ENCODE measurements at regions not wholly inside any gene's neighbourhood (a gene's known extent, or its start where the extent isn't known, plus 50 kb on each side); places are given as distances from the start of the nearest gene placed in this dataset.
"Not testable (repeated sequence)": the region's sequence is repeated elsewhere in the genome, so short reads cannot be mapped to it uniquely, and the experiment has no call there.

DNA sequence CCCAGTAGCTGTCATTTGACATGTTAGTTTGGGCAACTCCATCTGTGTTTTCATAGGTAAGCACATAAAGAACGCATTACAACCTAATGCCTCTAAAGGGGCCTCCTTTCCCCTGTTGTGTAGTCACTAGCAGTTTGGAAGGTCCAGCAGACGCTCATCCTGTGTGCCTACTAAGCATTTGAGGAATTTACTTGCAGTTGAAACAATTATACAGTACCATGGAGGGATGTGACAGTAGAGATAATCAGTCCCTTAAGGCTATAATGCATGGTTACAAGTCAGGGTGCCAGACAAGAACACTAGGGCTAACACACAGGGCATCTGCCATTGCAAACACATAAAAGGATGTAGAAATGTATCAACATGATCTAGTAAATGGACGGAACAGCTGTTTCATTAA is 138.3 kb downstream of the PCDH10 start:
- no peak for ATAC-seq
- ChIA-PET POLR2A (no interaction called here), CTCF (no interaction called here)
- no peaks in the 10 kb centered on the region for H3K36me3 Mint-ChIP-seq (ENCODE audit: low read depth)
- no peaks in the 10 kb centered on the region for H3K9me3 Mint-ChIP-seq (ENCODE audit: insufficient read depth)
- no peak overlapping the region for H3K27ac Mint-ChIP-seq
- no peak for DNase-seq
- H3K27me3 Mint-ChIP-seq (ENCODE audit: low read depth) = no peaks in the 10 kb centered on the region
- no peaks in the 10 kb centered on the region for H3K4me1 Mint-ChIP-seq (ENCODE audit: low read depth)
- no peak overlapping the region for H3K4me3 Mint-ChIP-seq

DNA sequence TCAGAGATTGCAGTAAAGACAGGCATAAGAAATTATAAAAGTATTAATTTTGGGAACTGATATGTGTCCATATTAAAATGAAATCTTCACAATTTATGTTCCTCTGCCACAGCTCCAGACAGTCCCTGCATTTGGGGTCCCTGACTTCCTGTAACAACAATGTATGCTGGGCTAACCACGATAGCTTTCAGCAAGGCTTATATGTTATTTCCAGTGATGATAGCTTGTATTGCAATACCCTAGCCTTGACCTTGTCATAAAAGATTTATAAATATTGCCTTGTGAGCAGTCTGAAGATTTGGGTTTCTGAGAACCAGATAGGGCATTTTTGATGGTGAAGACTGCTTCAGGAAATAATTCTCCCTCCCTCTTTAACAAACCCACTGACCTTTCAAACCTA is 129.5 kb downstream of the PCDH10 start:
- ChIA-PET POLR2A (no interaction called here), CTCF (no interaction called here)
- Mint-ChIP-seq H3K27ac (no peak overlapping the region), H3K9me3 (ENCODE audit: insufficient read depth) (peaks cover 9% of the 10 kb centered on the region), H3K4me3 (no peak overlapping the region), H3K36me3 (ENCODE audit: low read depth) (no peaks in the 10 kb centered on the region), H3K4me1 (ENCODE audit: low read depth) (no peaks in the 10 kb centered on the region), H3K27me3 (ENCODE audit: low read depth) (no peaks in the 10 kb centered on the region)
- ATAC-seq (no peak), DNase-seq (no peak)

DNA sequence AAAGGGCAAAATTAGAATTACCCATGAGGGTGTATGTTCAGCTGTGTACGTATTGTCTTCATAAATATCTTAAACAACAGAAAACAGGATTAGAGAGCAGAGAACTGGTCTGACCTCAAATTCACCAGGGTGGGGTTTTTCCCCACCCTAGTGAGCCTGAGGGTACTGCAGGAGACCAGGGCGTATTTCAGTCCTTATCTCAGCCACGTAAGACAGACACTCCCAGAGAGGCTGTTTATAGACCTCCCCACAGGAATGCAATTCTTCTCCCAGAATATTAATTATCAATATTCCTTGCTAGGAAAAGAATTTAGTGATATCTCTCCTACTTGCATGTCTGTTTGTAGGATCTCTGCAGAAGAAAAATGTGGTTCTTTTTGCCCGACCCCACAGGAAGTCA is 128.8 kb downstream of the PCDH10 start:
- H3K9me3 Mint-ChIP-seq (ENCODE audit: insufficient read depth); H3K27ac Mint-ChIP-seq; H3K4me3 Mint-ChIP-seq; DNase-seq; H3K4me1 Mint-ChIP-seq (ENCODE audit: low read depth); POLR2A ChIA-PET; H3K36me3 Mint-ChIP-seq (ENCODE audit: low read depth); H3K27me3 Mint-ChIP-seq (ENCODE audit: low read depth); ATAC-seq; CTCF ChIA-PET: not testable (repeated sequence)

DNA sequence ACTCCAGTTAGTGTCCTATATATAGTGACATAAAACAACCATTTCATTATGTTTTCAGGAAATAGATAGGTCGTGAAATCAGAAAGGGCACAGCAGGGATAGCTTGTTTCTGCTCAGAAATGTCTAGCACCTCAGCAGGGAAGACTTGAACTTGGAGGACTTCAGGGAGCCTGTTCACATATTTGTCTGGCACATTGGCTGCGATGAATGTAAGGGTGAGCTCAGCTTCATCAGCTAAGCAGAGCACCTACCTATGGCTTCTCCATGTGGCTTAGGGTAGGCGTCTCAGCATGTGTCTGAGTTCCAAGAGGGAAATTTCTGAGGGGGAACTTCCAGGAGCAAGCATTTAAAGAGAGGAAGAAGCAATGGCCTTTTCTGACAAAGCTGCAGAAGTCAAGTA is 126.2 kb downstream of the PCDH10 start:
- CTCF ChIA-PET = no interaction called here
- H3K27ac Mint-ChIP-seq = no peak overlapping the region
- no peak overlapping the region for H3K4me3 Mint-ChIP-seq
- no peaks in the 10 kb centered on the region for H3K27me3 Mint-ChIP-seq (ENCODE audit: low read depth)
- peaks cover 9% of the 10 kb centered on the region for H3K9me3 Mint-ChIP-seq (ENCODE audit: insufficient read depth)
- no peaks in the 10 kb centered on the region for H3K36me3 Mint-ChIP-seq (ENCODE audit: low read depth)
- POLR2A ChIA-PET = no interaction called here
- no peak for DNase-seq
- no peak for ATAC-seq
- H3K4me1 Mint-ChIP-seq (ENCODE audit: low read depth) = no peaks in the 10 kb centered on the region

DNA sequence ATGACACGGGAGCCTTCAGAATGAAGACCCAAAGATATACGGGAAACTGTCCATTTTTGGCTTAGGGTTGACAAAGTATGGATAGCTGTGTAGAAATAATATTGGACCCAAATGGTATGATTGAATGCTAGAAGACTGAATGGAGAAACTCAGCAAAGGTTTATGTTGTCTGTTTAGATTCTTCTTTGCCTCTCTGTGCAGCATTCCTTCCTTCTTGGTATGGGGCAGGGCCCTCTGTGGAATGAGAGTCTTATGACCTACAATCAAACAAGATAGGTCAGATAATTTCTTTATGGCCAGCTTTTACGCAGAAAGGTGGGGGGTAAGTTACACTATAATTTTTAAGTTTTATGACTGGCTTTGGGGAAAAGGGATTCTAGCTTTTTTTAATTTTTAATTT is 124.3 kb downstream of the PCDH10 start:
- H3K27me3 Mint-ChIP-seq (ENCODE audit: low read depth) = no peaks in the 10 kb centered on the region

DNA sequence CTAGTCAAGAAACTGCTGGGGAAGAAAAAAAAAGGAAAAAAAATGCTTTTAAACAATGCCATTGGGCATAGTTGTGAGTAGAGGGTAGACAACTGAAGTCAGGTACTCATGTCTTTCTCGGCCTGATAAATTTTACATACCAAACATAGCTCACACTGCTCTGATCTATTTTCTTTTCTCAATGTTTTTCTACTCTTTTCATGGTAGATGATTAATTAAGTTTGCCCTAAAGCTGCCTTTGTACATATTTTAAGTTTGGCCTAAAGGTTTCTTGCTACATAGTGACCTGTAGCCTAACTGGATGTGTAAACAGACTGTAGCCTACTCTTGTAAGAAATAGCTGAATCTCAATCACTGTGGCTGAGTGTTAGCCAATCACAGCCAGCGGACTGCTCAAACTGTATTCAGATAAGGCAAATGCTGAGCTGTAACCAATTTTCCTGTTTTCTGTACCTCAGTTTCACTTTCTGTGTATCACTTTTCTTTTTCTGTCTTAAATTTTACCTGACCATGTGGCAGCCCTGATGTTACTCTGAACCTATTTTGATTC is 121.0 kb downstream of the PCDH10 start:
- H3K4me3 Mint-ChIP-seq = no peak overlapping the region
- ChIA-PET POLR2A (no interaction called here), CTCF (no interaction called here)
- H3K36me3 Mint-ChIP-seq (ENCODE audit: low read depth) = no peaks in the 10 kb centered on the region
- ATAC-seq (no peak), DNase-seq (no peak)
- H3K27ac Mint-ChIP-seq = no peak overlapping the region
- no peaks in the 10 kb centered on the region for H3K4me1 Mint-ChIP-seq (ENCODE audit: low read depth)
- H3K27me3 Mint-ChIP-seq (ENCODE audit: low read depth) = no peaks in the 10 kb centered on the region
- no peaks in the 10 kb centered on the region for H3K9me3 Mint-ChIP-seq (ENCODE audit: insufficient read depth)

More for the DNA sequence above, 124.3 kb downstream of the PCDH10 start:
- DNase-seq (no peak), ATAC-seq (no peak)
- Mint-ChIP-seq H3K4me1 (ENCODE audit: low read depth) (no peaks in the 10 kb centered on the region), H3K4me3 (no peak overlapping the region), H3K9me3 (ENCODE audit: insufficient read depth) (peaks cover 4% of the 10 kb centered on the region), H3K36me3 (ENCODE audit: low read depth) (no peaks in the 10 kb centered on the region), H3K27ac (no peak overlapping the region)
- CTCF ChIA-PET = no interaction called here
- POLR2A ChIA-PET = no interaction called here

DNA sequence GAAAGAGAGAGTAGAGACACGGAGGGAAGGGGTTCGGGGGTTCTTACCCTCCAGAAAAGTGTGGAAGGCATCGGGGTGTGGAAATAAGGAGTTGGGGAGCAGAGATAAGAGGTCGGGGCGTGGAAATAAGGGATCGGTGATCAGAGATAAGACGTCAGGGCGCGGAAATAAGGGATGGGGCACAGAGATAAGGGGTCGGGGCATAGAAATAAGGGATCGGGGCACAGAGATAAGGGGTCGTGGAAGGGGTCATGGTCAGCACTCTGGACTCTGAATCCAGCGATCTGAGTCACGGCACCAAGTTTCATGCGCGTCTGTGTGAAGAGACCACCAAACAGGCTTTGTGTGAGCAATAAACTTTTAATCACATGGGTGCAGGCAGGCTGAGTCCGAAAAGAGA is 119.1 kb downstream of the PCDH10 start:
- H3K4me1 Mint-ChIP-seq (ENCODE audit: low read depth) = no peaks in the 10 kb centered on the region
- H3K36me3 Mint-ChIP-seq (ENCODE audit: low read depth) = no peaks in the 10 kb centered on the region
- DNase-seq (no peak), ATAC-seq (no peak)
- no peaks in the 10 kb centered on the region for H3K27me3 Mint-ChIP-seq (ENCODE audit: low read depth)
- ChIA-PET POLR2A (no interaction called here), CTCF (no interaction called here)
- no peak overlapping the region for H3K4me3 Mint-ChIP-seq
- no peak overlapping the region for H3K27ac Mint-ChIP-seq
- no peaks in the 10 kb centered on the region for H3K9me3 Mint-ChIP-seq (ENCODE audit: insufficient read depth)

DNA sequence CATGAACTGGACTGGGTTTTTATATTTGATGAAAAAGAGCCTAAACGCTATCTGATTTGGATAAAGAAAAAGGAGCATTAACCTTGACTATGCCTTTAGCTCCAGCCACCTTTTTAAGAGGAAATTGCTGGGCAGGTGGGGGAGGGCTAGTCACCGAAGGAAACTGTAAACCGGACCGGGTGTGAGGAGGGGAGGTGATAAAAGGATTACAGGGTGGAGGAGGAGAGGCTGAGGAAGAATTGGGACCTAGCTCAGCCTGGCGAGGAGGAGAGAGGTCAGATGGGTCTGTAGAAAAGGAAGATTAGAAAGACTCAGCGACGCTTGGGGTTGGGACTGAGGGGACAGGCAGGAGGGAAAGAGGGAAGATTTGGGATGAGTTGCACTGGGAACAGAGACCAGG is 118.4 kb downstream of the PCDH10 start:
- DNase-seq; H3K36me3 Mint-ChIP-seq (ENCODE audit: low read depth); CTCF ChIA-PET; ATAC-seq; H3K9me3 Mint-ChIP-seq (ENCODE audit: insufficient read depth); H3K4me1 Mint-ChIP-seq (ENCODE audit: low read depth); H3K27me3 Mint-ChIP-seq (ENCODE audit: low read depth); POLR2A ChIA-PET; H3K27ac Mint-ChIP-seq; H3K4me3 Mint-ChIP-seq: not testable (repeated sequence)

DNA sequence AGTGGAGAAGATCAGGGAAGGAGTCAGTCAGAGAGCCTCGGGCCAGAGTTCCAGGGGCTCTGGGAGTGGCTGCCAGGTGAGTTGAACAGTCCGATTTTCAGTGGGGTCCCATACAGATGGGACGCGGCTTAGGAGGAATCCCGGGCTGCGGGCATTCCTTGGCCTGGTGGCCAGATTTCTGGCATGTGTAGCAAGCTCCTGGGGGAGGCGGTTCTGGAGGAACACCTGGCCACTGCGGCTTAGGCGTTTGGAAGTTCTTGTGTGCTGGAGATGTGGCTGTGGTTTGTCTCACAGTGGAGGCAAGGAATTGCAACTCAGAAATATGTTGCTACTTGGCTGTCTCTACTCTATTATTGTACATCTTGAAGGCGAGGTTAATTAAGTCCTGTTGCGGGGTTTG is 117.9 kb downstream of the PCDH10 start:
- H3K36me3 Mint-ChIP-seq (ENCODE audit: low read depth); CTCF ChIA-PET; DNase-seq; H3K4me1 Mint-ChIP-seq (ENCODE audit: low read depth); ATAC-seq; H3K4me3 Mint-ChIP-seq; H3K27me3 Mint-ChIP-seq (ENCODE audit: low read depth); H3K27ac Mint-ChIP-seq; POLR2A ChIA-PET; H3K9me3 Mint-ChIP-seq (ENCODE audit: insufficient read depth): not testable (repeated sequence)

DNA sequence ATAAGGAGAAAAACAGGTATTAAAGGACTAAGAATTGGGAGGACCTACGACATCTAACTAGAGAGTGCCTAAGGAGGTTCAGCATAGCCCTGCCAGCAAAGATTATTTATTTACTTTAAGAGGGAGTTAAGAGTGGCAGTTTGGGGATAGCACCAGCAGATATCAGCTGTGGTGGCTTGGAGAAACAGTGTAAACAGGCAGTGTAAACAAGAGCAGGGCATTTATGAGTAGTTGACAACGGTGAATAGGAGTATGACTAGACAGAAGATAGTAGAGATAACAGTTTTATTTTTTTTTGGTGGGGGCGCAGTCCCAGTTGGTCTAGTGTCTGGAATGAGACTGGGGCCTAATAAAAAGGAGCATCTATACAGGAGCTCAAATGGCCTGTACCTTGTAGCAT is 115.2 kb downstream of the PCDH10 start:
- ATAC-seq; H3K27me3 Mint-ChIP-seq (ENCODE audit: low read depth); DNase-seq; H3K36me3 Mint-ChIP-seq (ENCODE audit: low read depth); H3K4me3 Mint-ChIP-seq; CTCF ChIA-PET; H3K4me1 Mint-ChIP-seq (ENCODE audit: low read depth); POLR2A ChIA-PET; H3K27ac Mint-ChIP-seq; H3K9me3 Mint-ChIP-seq (ENCODE audit: insufficient read depth): not testable (repeated sequence)

DNA sequence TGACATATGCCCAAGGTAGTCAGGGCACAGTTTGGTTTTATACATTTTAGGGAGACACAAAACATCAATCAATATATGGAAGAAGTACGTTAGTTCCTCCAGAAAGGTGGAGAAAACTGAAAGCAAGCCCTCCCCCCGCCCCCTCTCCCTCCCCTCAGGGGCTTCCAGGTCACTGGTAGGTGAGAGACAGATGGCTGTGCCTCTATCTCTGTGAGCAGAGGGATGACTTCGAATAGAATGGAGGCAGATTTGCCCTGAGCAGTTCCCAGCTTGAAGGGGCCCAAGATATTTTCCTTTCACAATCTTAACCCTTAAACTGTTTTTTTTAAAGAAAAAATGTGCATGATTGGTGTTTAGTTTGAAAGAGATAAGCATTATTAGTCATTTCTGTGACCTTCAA is 114.0 kb downstream of the PCDH10 start:
- H3K27me3 Mint-ChIP-seq (ENCODE audit: low read depth) = no peaks in the 10 kb centered on the region
- no peak for ATAC-seq
- no peaks in the 10 kb centered on the region for H3K36me3 Mint-ChIP-seq (ENCODE audit: low read depth)
- CTCF ChIA-PET = no interaction called here
- H3K9me3 Mint-ChIP-seq (ENCODE audit: insufficient read depth) = no peaks in the 10 kb centered on the region
- H3K4me1 Mint-ChIP-seq (ENCODE audit: low read depth) = no peaks in the 10 kb centered on the region
- no peak for DNase-seq
- no peak overlapping the region for H3K27ac Mint-ChIP-seq
- H3K4me3 Mint-ChIP-seq = no peak overlapping the region
- POLR2A ChIA-PET = no interaction called here

DNA sequence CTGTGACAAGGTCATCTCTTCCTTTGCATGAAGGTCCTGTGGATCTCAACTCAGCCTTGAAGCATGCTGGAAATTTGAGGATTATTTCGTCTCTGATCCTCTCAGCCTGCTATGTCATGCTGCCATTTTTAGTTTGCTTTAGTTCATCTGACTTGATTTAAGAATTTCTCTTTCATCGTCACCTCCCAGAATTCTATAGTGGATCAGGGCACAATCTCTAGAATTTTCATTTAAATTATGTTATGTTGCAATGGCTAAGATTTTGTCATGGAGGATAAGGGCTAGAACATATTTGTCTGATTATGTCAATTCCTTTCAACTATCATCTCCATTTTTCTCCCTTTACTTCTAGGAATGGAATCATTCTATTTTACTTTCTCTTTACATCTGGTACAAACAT is 98.8 kb downstream of the PCDH10 start:
- H3K27ac Mint-ChIP-seq = no peak overlapping the region
- ChIA-PET POLR2A (no interaction called here), CTCF (no interaction called here)
- DNase-seq (no peak), ATAC-seq (no peak)
- H3K36me3 Mint-ChIP-seq (ENCODE audit: low read depth) = no peaks in the 10 kb centered on the region
- no peaks in the 10 kb centered on the region for H3K4me1 Mint-ChIP-seq (ENCODE audit: low read depth)
- no peaks in the 10 kb centered on the region for H3K27me3 Mint-ChIP-seq (ENCODE audit: low read depth)
- no peak overlapping the region for H3K4me3 Mint-ChIP-seq
- H3K9me3 Mint-ChIP-seq (ENCODE audit: insufficient read depth) = no peaks in the 10 kb centered on the region

DNA sequence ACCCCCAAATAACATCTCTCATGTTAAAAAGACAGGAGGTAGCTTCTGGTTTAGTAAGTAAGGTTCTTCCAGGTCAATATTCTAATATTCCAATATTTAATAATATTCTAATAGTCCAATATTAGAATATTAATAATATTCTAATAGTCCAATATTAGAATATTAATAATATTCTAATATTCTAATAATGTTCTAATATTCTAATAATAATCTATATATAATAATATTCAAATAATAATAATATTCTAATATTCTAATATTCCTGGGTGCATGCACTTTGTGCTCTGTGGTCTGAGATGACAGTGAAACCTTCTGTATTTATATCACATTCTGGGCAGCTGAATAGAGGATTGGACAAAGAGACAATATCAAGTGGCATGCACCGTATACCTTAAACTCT is 96.1 kb downstream of the PCDH10 start:
- CTCF ChIA-PET = no interaction called here
- POLR2A ChIA-PET = no interaction called here

More for the DNA sequence above, 96.1 kb downstream of the PCDH10 start:
- H3K4me1 Mint-ChIP-seq (ENCODE audit: low read depth) = no peaks in the 10 kb centered on the region
- no peaks in the 10 kb centered on the region for H3K9me3 Mint-ChIP-seq (ENCODE audit: insufficient read depth)
- H3K27me3 Mint-ChIP-seq (ENCODE audit: low read depth) = no peaks in the 10 kb centered on the region
- ATAC-seq = no peak
- no peak overlapping the region for H3K4me3 Mint-ChIP-seq
- DNase-seq = no peak
- H3K36me3 Mint-ChIP-seq (ENCODE audit: low read depth) = no peaks in the 10 kb centered on the region
- no peak overlapping the region for H3K27ac Mint-ChIP-seq

Data from activated CD8-positive, alpha-beta T cell treated with anti-CD3 and anti-CD28 coated beads, Interleukin-2, amount 10 ng/mL, durations not matched to agents 7 days and 5 days (primary cell).